Ishikawa (cell line): ENCODE measurements at regions not wholly inside any gene's neighbourhood (a gene's known extent, or its start where the extent isn't known, plus 50 kb on each side); places are given as distances from the start of the nearest gene placed in this dataset.
A peak's percentile ranks its signal among the peaks of the same experiment; 100 is the strongest.

ENCODE experiments used
- CEBPB ChIP-seq: IDR thresholded peaks from 2 replicates; pipeline ENCODE4 v1.6.1; 2012
- CREB1 ChIP-seq: IDR thresholded peaks from 2 replicates; pipeline ENCODE4 v1.6.1; 2012; ENCODE audit warnings: low read depth
- EP300 ChIP-seq: IDR thresholded peaks from 2 replicates; pipeline ENCODE4 v1.6.1; 2012; ENCODE audit warnings: borderline replicate concordance
- FOXM1 ChIP-seq: IDR thresholded peaks from 2 replicates; pipeline ENCODE4 v1.6.1; 2012; ENCODE audit warnings: low read depth, borderline replicate concordance
- MAX ChIP-seq: IDR thresholded peaks from 2 replicates; pipeline ENCODE4 v1.6.1; 2012
- NFIC ChIP-seq: IDR thresholded peaks from 2 replicates; pipeline ENCODE4 v1.6.1; 2012
- TAF1 ChIP-seq: IDR thresholded peaks from 2 replicates; pipeline ENCODE4 v1.6.1; 2012; ENCODE audit warnings: low read depth, mild to moderate bottlenecking
- YY1 ChIP-seq: IDR thresholded peaks from 2 replicates; pipeline ENCODE4 v1.6.1; 2012; ENCODE audit warnings: low read depth

DNA sequence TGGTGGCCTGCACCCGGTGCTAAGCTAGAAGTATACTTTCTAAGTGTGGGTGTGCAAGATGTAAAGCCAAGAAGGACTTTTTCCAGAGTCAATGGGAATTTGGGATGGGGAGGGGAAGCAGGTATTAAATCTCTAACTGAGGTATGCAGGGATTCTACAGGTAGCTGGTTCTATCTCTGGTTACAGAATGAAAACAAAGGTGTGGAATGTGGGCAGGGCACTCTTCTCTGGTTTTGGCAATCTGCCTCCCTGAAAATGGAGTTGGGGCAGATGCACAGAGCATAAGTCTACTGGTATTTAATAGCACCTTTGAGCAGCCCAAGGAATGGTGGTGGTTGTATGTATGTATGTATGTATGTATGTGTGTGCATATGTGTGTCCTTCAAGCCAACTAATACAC lies 66.7 kb upstream of the PPP1R12A start:
- TF ChIP-seq MAX: no peak
- TF ChIP-seq CREB1: no peak
- peak; percentile 73 for TF ChIP-seq NFIC
- TF ChIP-seq CEBPB: no peak
- TF ChIP-seq YY1: peak; percentile 53; the same call in 1 of the 2 replicates
- TF ChIP-seq FOXM1: no peak
- TF ChIP-seq TAF1: no peak
- no peak for TF ChIP-seq EP300
